BLaER1 (cell line): ENCODE measurements at regions not wholly inside any gene's neighbourhood (a gene's known extent, or its start where the extent isn't known, plus 50 kb on each side); places are given as distances from the start of the nearest gene placed in this dataset.

Experiments
- H3K27ac ChIP-seq: shearing (Covaris generic); formaldehyde crosslinking; 2 replicates; pipeline ENCODE4 v1.8.1; 2022
- H3K27me3 ChIP-seq: shearing (Covaris generic); formaldehyde crosslinking; 2 replicates; pipeline ENCODE4 v1.8.1; 2022
- H3K36me3 ChIP-seq: shearing (Covaris generic); formaldehyde crosslinking; 2 replicates; pipeline ENCODE4 v1.8.1; 2022
- H3K4me1 ChIP-seq: shearing (Covaris generic); formaldehyde crosslinking; 2 replicates; pipeline ENCODE4 v1.8.1; 2022
- H3K4me2 ChIP-seq: shearing (Covaris generic); formaldehyde crosslinking; 2 replicates; pipeline ENCODE4 v1.8.1; 2022
- H3K4me3 ChIP-seq: shearing (Covaris generic); formaldehyde crosslinking; 2 replicates; pipeline ENCODE4 v1.8.1; 2022
- H3K9ac ChIP-seq: shearing (Covaris generic); formaldehyde crosslinking; 2 replicates; pipeline ENCODE4 v1.8.1; 2022
- H3K9me3 ChIP-seq: shearing (Covaris generic); formaldehyde crosslinking; 2 replicates; pipeline ENCODE4 v1.8.1; 2022
- H4K20me1 ChIP-seq: shearing (Covaris generic); formaldehyde crosslinking; 2 replicates; pipeline ENCODE4 v1.8.1; 2022
- Cebpa-rat ChIP-seq: shearing (Covaris generic); IDR thresholded peaks from 2 replicates; pipeline ENCODE4 v1.8.1; 2022

DNA sequence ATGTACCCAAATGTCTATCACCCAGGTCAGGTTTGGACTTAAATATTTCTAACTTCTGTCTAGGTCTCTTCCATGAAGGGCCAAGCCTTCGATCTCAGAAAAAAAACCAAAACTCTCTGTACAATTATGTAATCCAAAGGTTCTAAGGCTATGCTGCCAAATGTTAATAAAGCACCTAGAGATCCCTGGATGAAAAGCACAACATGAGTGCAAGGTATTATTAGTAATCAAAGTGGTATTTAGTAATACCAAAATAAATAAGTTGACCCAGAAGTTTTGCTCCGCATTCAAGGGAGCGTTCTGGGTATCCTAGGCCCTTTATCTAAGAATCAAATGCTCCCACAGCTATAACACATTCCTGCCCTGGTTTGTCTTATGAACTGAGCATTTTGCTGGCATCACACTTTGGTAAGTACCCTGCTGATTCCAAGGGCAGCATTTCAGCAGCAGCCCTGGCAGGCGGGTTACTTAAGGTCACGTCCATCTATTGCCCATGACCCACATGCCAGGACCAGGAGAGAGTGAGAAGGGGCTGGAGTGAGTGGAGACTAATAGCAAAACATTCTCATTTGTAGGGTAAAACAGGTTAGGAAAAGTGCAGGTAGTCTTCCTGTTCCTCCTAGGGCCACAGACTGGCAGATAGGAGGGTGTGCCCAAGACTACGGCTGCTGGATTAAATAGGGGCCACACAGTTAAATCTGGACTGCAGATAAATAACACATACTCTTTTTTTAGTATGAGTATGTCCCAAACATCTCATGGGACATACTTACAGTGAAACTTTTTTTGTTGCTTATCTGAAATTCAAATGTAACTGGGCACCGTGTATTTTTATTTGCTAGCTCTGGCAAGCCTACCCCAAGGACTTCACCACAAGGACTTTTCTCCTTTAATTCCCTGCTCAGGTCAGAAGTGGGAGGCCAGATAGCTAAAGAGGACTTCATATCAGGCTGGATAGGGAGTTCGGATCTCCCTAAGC is 76.0 kb upstream of the SNRK start:
- Histone ChIP-seq H3K9ac (no peak overlapping the region), H3K4me1 (no peaks in the 10 kb centered on the region), H3K4me3 (no peak overlapping the region), H3K9me3 (no peaks in the 10 kb centered on the region), H4K20me1 (no peaks in the 10 kb centered on the region), H3K27ac (no peak overlapping the region), H3K4me2 (no peak overlapping the region), H3K27me3 (no peaks in the 10 kb centered on the region), H3K36me3 (no peaks in the 10 kb centered on the region)
- TF ChIP-seq Cebpa-rat, result no peak

DNA sequence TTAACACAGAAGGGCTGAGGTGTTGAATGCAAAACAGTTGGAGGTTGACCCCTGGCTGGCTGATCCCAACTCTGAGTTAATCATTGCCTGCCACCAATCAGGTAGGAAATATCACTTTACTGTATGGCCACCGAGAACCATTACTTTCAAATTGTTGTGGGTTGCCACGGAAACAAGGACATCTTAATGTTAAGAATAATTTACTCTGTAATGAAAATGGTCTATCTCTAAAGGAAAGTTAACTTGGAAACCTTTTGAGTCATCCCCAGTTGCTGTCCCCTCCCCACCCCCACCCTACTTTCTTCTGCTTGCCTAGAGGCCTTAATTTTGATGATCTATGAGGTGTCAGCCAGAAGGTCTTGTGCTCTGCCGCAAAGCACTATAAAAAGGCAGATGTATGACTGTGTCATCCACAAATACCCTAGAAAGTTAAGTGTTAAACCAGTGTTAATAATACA is 78.7 kb upstream of the SNRK start:
- Histone ChIP-seq H3K27ac (no peak overlapping the region), H3K36me3 (no peaks in the 10 kb centered on the region), H3K4me2 (no peak overlapping the region), H3K9ac (no peak overlapping the region), H4K20me1 (no peaks in the 10 kb centered on the region), H3K4me3 (no peak overlapping the region), H3K9me3 (no peaks in the 10 kb centered on the region), H3K27me3 (no peaks in the 10 kb centered on the region), H3K4me1 (no peaks in the 10 kb centered on the region)
- TF ChIP-seq Cebpa-rat, result no peak

DNA sequence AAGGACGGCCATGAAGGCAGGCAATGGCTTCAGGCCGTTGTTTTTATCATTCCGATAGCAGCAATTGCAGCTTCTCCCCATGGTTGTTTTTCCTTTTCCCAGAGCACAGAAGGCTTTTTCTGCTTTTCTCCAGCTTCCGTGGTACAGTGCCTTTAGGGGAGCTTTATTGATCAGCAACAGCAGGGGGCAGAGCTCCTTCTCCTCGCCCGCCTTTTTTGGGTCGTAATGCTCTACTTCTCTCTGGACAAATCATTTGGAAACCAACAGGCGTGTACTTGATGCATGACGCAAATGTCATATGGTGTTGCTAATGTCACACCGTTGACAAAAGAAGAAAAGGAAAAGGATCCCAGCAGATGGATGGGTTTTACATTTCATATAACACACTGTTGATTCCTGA is 79.7 kb upstream of the SNRK start:
- Histone ChIP-seq H3K9me3 (no peaks in the 10 kb centered on the region), H3K4me2 (no peak overlapping the region)

DNA sequence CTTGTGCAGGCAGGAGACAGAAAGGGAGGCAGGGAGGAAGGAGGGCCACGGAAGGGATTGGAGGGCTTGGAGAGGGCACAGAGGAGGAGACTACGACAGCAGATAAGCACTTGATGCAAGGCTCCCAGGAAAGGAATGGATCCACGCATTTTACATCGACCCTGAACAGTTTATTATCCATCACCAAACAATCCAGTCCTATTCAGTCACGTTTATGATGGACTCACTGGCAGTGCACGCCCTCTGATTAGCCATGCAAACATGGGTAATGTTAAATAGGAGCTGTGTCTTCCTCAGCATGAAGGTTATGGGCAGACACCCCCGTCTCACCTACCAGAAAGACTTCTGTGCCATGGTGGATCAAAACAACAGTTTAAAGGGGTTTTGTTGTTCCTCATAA is 80.2 kb upstream of the SNRK start:
- H3K36me3 ChIP-seq, result no peaks in the 10 kb centered on the region
- H3K4me2 ChIP-seq, result no peak overlapping the region
- no peak overlapping the region for H3K4me3 ChIP-seq
- no peaks in the 10 kb centered on the region for H3K27me3 ChIP-seq
- H3K9ac ChIP-seq, result no peak overlapping the region
- H3K4me1 ChIP-seq, result no peaks in the 10 kb centered on the region
- TF ChIP-seq Cebpa-rat, result no peak
- H3K27ac ChIP-seq, result no peak overlapping the region
- no peaks in the 10 kb centered on the region for H4K20me1 ChIP-seq
- H3K9me3 ChIP-seq, result no peaks in the 10 kb centered on the region

More for the DNA sequence above, 79.7 kb upstream of the SNRK start:
- no peak for TF ChIP-seq Cebpa-rat
- Histone ChIP-seq H3K36me3 (no peaks in the 10 kb centered on the region), H3K4me1 (no peaks in the 10 kb centered on the region), H3K4me3 (no peak overlapping the region), H3K27me3 (no peaks in the 10 kb centered on the region), H3K27ac (no peak overlapping the region), H3K9ac (no peak overlapping the region), H4K20me1 (no peaks in the 10 kb centered on the region)

DNA sequence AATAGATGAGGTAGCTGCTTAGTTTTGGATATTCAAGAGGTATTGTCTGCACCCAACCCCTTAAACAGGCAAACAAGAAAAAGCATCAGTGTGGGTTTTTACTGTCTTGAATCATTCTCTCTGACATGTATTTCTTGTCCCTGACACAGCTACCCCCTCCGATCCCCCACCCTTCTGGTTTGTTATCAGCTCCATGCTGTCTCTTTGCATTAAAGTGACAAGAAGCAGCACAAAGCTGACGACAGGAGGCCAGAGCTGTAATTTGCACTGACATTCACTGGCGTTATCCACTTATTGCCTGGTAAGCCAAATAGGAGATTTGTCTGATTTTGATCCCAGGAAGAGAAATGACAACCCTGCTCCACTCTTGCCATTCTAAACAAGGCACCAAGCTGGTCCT is 83.3 kb upstream of the SNRK start:
- Histone ChIP-seq H3K4me3 (no peak overlapping the region), H3K9me3 (no peaks in the 10 kb centered on the region), H3K4me2 (no peak overlapping the region), H3K9ac (no peak overlapping the region), H3K4me1 (no peaks in the 10 kb centered on the region), H3K36me3 (no peaks in the 10 kb centered on the region), H3K27me3 (no peaks in the 10 kb centered on the region), H3K27ac (no peak overlapping the region), H4K20me1 (no peaks in the 10 kb centered on the region)
- no peak for TF ChIP-seq Cebpa-rat

DNA sequence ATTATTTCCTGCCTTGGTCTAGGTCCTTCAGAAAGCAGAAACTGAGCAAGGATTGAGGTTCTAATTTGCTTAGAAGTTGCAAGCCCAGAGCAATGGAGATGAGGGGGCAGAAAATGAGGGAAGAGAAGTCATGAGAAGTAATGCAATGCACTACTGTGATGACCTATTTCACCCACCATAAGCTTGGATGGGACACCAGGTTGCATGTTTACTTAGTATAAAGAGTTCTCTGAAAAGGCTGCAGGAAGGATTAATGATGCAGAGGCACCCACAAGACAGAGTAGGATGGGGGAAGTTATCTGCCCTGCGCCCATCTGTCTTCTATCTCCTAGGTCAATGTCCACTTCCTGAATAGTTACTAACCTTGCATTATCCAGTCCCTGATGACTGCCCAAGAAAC is 84.8 kb upstream of the SNRK start:
- Histone ChIP-seq H3K9ac (no peak overlapping the region), H4K20me1 (no peaks in the 10 kb centered on the region), H3K4me2 (no peak overlapping the region), H3K4me3 (no peak overlapping the region), H3K27ac (no peak overlapping the region), H3K27me3 (no peaks in the 10 kb centered on the region), H3K4me1 (no peaks in the 10 kb centered on the region), H3K9me3 (no peaks in the 10 kb centered on the region), H3K36me3 (no peaks in the 10 kb centered on the region)
- no peak for TF ChIP-seq Cebpa-rat

DNA sequence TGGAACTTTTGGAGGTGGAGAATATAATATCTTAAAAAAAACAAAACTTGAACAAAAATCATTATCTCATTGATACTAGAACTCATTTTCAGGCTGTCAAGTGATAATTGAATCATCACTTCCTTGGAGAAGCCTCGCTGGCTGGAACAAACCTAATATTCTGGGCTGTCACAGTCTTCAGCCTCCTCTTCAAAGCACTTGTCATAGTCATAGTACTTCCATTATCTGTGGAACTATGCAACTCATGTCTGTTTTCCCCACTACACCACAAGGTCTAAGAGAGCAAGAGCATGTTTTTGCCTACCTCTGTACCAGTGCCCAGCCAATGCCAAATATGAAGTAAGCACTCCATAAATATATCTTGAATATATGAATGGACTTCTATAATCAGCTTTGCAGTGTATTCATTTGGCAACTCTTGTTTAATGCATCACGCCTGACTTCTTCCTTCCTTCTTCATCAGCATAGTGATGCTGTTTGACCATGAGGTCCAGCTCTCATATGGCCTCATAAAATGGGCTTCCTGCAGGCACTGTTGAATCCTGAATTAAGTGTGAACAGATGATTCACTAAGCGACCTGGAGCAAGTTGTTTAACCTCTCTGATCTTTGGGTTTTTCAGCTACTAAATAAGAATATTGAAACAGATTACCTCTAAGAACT is 86.6 kb upstream of the SNRK start:
- no peaks in the 10 kb centered on the region for H3K36me3 ChIP-seq
- H3K9me3 ChIP-seq, result no peaks in the 10 kb centered on the region
- no peak overlapping the region for H3K4me2 ChIP-seq
- H3K9ac ChIP-seq, result no peak overlapping the region
- no peak overlapping the region for H3K27ac ChIP-seq
- H3K27me3 ChIP-seq, result no peaks in the 10 kb centered on the region
- no peak overlapping the region for H3K4me3 ChIP-seq
- H4K20me1 ChIP-seq, result no peaks in the 10 kb centered on the region
- H3K4me1 ChIP-seq, result no peaks in the 10 kb centered on the region
- no peak for TF ChIP-seq Cebpa-rat

DNA sequence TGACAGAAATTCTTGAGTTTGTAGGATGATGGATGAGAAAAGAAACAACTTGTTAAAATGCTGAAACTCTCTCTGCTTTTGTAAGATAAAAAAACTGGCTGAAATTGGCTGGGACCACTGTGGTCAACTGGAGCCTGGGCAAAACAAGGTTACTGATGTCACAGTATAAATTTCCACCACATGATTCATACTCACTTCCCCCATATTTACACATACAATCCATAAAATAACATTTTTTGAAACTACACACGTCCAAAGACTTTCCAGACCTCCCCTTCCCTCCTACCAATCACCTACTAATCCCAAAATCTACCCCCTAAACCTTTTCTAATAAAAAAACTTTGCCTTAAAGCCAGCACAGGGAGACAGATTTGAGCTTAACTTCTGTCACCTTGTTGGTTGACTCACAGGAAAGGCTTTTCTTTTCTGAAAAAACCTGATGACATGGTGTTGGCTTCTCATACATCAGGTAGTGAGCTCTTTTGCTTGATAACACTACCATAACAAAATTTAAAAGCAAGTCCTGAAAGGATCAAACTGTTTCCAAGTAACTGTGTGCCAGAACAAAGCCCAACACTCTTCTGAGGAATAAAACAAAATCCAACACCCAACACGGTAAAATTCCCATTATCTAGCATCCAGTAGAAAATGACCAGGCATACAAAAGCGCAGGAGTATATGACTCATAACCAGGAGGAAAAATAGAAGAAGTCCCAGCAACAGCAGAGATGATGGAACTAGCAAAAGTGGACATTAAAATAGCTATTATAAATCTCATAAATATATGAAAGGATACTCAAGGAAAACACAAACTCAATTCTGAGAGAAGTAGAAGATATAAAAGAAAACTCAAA is 87.3 kb upstream of the SNRK start:
- Histone ChIP-seq H3K27me3 (no peaks in the 10 kb centered on the region), H3K27ac (no peak overlapping the region), H3K9me3 (no peaks in the 10 kb centered on the region), H3K36me3 (no peaks in the 10 kb centered on the region), H3K4me2 (no peak overlapping the region), H4K20me1 (no peaks in the 10 kb centered on the region), H3K9ac (no peak overlapping the region), H3K4me1 (no peaks in the 10 kb centered on the region), H3K4me3 (no peak overlapping the region)
- TF ChIP-seq Cebpa-rat, result no peak

DNA sequence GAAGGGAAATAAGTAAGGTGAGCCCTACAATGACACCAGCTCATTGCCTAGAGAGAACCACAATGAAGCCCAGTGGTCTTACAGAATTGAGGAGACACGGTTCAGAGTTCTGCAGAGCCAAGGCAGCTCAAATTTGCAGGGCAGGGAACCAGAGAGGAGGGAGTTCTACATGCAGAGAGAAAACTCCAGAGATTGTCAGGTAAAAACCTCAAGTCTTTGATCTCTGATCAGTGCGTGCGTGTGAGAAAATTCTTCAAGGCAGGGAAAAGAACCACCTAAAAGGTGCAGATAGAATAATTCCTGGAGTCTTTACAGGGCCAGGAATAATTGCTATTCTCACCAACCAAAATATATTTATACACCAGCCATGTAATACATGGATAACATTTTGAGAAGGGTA is 88.0 kb upstream of the SNRK start:
- Histone ChIP-seq H3K4me1 (no peaks in the 10 kb centered on the region), H3K4me2 (no peak overlapping the region), H3K9ac (no peak overlapping the region), H3K9me3 (no peaks in the 10 kb centered on the region), H3K4me3 (no peak overlapping the region), H3K27ac (no peak overlapping the region), H4K20me1 (no peaks in the 10 kb centered on the region), H3K36me3 (no peaks in the 10 kb centered on the region), H3K27me3 (no peaks in the 10 kb centered on the region)
- no peak for TF ChIP-seq Cebpa-rat
